SU-DHL-6 (cell line): ENCODE measurements at regions not wholly inside any gene's neighbourhood (a gene's known extent, or its start where the extent isn't known, plus 50 kb on each side); places are given as distances from the start of the nearest gene placed in this dataset.

Experiments
- H2AFZ ChIP-seq: fragments of 200-600 bp; sonication (generic); 2 replicates; pipeline ENCODE4 v1.6.1; 2014; ENCODE audit warnings: low read depth, mild to moderate bottlenecking, moderate library complexity, mixed read lengths, antibody characterized with exemption, low read length; ENCODE audit not compliant: severe bottlenecking
- H3F3A ChIP-seq: fragments of 200-600 bp; shearing (Covaris generic); 2 replicates; pipeline ENCODE4 v1.6.0; 2016; ENCODE audit warnings: antibody characterized with exemption, mild to moderate bottlenecking; ENCODE audit not compliant: insufficient read depth
- H3K27ac ChIP-seq: fragments of 200-600 bp; sonication (generic); 2 replicates; pipeline ENCODE4 v1.5.1; 2016; ENCODE audit warnings: low read depth, mild to moderate bottlenecking, low read length, moderate library complexity, mixed read lengths
- H3K27me3 ChIP-seq: fragments of 200-600 bp; sonication (generic), shearing (Covaris generic); 2 replicates; pipeline ENCODE4 v1.6.0; 2014; ENCODE audit warnings: mild to moderate bottlenecking, low read length
- H3K36me3 ChIP-seq: fragments of 200-600 bp; sonication (generic); 2 replicates; pipeline ENCODE4 v1.6.1; 2014; ENCODE audit warnings: mild to moderate bottlenecking, low read length, mixed read lengths
- H3K4me2 ChIP-seq: fragments of 300-600, 200-600 bp; shearing (Covaris generic), sonication (generic); 2 replicates; pipeline ENCODE4 v1.6.0; 2014; ENCODE audit warnings: low read length, low read depth, mild to moderate bottlenecking; ENCODE audit not compliant: poor library complexity, severe bottlenecking
- H3K4me3 ChIP-seq: fragments of 200-600 bp; sonication (generic); 2 replicates; pipeline ENCODE4 v1.5.1; 2014; ENCODE audit warnings: antibody characterized with exemption, low read length, mild to moderate bottlenecking, mixed read lengths; ENCODE audit not compliant: insufficient read depth, poor library complexity, severe bottlenecking
- H3K79me2 ChIP-seq: fragments of 200-600 bp; sonication (generic); 2 replicates; pipeline ENCODE4 v1.6.1; 2014; ENCODE audit warnings: mild to moderate bottlenecking, low read length, moderate library complexity; ENCODE audit not compliant: insufficient read depth
- H3K9ac ChIP-seq: fragments of 200-600 bp; sonication (generic); 2 replicates; pipeline ENCODE4 v1.7.0; 2014; ENCODE audit warnings: mild to moderate bottlenecking, low read length
- H3K9me2 ChIP-seq: fragments of 200-600 bp; sonication (generic); replicated peaks from 2 replicates; pipeline ENCODE4 v1.6.1; 2014; ENCODE audit warnings: low read length; ENCODE audit not compliant: insufficient read depth
- H3K9me3 ChIP-seq: fragments of 200-600 bp; sonication (generic); 2 replicates; pipeline ENCODE4 v1.6.1; 2014; ENCODE audit warnings: low read length, mixed read lengths; ENCODE audit not compliant: insufficient read depth
- H4K20me1 ChIP-seq: fragments of 200-600 bp; sonication (generic); 2 replicates; pipeline ENCODE4 v1.6.1; 2014; ENCODE audit warnings: low read depth, mild to moderate bottlenecking, antibody characterized with exemption, low read length, moderate library complexity, mixed read lengths
- CTCF ChIP-seq: fragments of 200-600 bp; sonication (generic); IDR thresholded peaks from one replicate; pipeline ENCODE4 v1.5.1; 2017; ENCODE audit warnings: antibody characterized with exemption, mild to moderate bottlenecking, low read length, moderate library complexity; ENCODE audit not compliant: insufficient read depth, poor library complexity, severe bottlenecking
- EZH2phosphoT487 ChIP-seq: fragments of 200-600 bp; sonication (generic), shearing (Covaris generic); conservative IDR thresholded peaks from 2 replicates; pipeline ENCODE4 v1.6.1; 2018; ENCODE audit warnings: mild to moderate bottlenecking, antibody characterized with exemption, low read length, moderate library complexity, mixed read lengths

DNA sequence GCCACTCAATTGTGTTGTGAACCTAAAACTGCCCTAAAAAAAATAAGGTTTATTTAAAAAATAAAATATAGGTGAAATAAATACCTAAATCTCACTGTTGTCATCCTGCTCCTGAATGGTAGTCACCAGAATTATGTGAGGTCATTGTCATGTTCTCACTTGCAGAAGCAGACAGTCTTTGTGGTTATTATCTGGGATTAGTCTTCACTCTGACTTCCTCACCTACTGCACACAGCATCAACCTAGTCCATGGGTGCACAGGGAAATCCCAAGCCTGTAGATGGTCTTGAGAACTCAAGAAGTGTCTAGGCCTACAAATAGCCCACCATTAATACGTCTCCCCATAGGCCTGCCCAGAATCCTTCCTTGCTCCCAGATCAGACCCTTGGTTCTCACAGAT, 97.0 kb downstream of the FOXF2 start:
- no peak overlapping the region for H2AFZ ChIP-seq
- no peak overlapping the region for H3K4me3 ChIP-seq
- no peak overlapping the region for H3K27ac ChIP-seq
- H3K79me2 ChIP-seq: no peaks in the 10 kb centered on the region
- no peak for TF ChIP-seq EZH2phosphoT487
- no peak for TF ChIP-seq CTCF
- no peak overlapping the region for H3K9ac ChIP-seq
- no peaks in the 10 kb centered on the region for H3K27me3 ChIP-seq
- H3K9me2 ChIP-seq: no peaks in the 10 kb centered on the region
- H4K20me1 ChIP-seq: no peaks in the 10 kb centered on the region
- H3K4me2 ChIP-seq: no peak overlapping the region
- no peaks in the 10 kb centered on the region for H3F3A ChIP-seq
- H3K9me3 ChIP-seq: no peaks in the 10 kb centered on the region
- H3K36me3 ChIP-seq: no peaks in the 10 kb centered on the region

DNA sequence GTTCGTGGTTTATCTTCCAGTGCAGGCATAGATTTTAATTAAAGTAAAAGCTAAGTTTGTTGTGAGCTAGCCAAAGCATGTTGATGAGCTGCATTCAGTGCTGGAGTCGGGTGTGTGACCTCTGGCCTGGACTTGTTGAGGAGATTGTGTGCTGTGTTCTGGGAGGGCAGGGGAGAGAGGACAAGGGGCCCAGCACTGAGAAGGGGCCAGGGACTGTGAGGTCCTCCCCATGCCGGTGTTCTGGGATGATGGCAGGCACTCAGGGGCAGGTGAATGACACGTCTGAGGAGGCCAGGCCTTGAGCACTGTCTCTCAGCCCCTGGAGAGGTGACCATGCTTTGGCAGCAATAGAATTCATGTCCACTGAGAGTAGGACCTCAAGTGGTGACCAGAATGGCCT, 97.9 kb downstream of the FOXF2 start:
- Histone ChIP-seq H3K9me3 (no peaks in the 10 kb centered on the region), H3K36me3 (no peaks in the 10 kb centered on the region), H3K4me3 (no peak overlapping the region), H3K9me2 (no peaks in the 10 kb centered on the region), H2AFZ (no peak overlapping the region), H3K79me2 (no peaks in the 10 kb centered on the region), H4K20me1 (no peaks in the 10 kb centered on the region), H3K9ac (no peak overlapping the region), H3K4me2 (no peak overlapping the region), H3F3A (no peaks in the 10 kb centered on the region), H3K27me3 (no peaks in the 10 kb centered on the region), H3K27ac (no peak overlapping the region)
- no peak for TF ChIP-seq CTCF
- no peak for TF ChIP-seq EZH2phosphoT487

DNA sequence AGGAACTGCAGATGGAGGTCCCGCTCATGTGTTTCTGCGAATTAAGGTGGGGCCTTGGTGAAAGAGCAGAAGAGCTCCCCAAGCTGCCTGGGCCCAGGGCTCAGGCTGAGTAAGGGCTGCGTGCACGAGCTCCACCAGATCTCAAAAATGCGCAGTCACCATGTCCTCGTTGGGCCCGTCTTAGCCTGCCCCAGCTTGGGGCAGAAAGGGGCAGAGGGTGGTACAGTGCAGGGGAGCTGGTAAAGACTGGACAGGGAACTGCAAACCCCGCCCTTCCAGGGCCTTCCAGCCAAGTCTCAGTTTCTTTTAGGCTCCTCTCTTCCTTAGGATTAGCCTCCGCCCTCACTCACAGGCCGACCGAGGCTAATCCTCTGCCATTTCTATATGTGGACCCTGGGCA, 101.6 kb downstream of the FOXF2 start:
- Histone ChIP-seq H3K36me3 (no peaks in the 10 kb centered on the region), H3K27me3 (no peaks in the 10 kb centered on the region), H3K4me3 (no peak overlapping the region), H3F3A (no peaks in the 10 kb centered on the region), H3K9me2 (no peaks in the 10 kb centered on the region), H3K9me3 (no peaks in the 10 kb centered on the region), H2AFZ (no peak overlapping the region), H3K79me2 (no peaks in the 10 kb centered on the region), H3K9ac (no peak overlapping the region), H3K27ac (no peak overlapping the region), H3K4me2 (no peak overlapping the region), H4K20me1 (no peaks in the 10 kb centered on the region)
- no peak for TF ChIP-seq EZH2phosphoT487
- TF ChIP-seq CTCF: no peak
